A549 (cell line): ENCODE measurements at regions not wholly inside any gene's neighbourhood (a gene's known extent, or its start where the extent isn't known, plus 50 kb on each side); places are given as distances from the start of the nearest gene placed in this dataset.

ENCODE experiments used
- ATAC-seq, 2 experiments: fragments of 200-7000 bp in 1 of 2; fragments of >200 bp in 1 of 2; cut with Nextera tagmentation in 1 of 2; cut with Tn5 transposase in 1 of 2; 3 replicates each; pipeline versions ENCODE4 v1.8.0 to v1.9.1; 2018 to 2020; ENCODE audit warnings: mild to moderate bottlenecking in 1 of 2, moderate library complexity in 1 of 2
- CTCF ChIA-PET: fragments of 300-600 bp; sonication (Branson Sonifier 250); formaldehyde crosslinking; extraction: SDS; loops from one replicate; lab custom pipeline; 2021; ENCODE audit warnings: antibody characterized with exemption, inconsistent platforms; lab: Yijun Ruan, JAX
- POLR2A ChIA-PET: fragments of 350-600 bp; formaldehyde crosslinking; extraction: SDS; loops from one replicate; lab custom pipeline; 2021; ENCODE audit warnings: antibody characterized with exemption, inconsistent platforms; lab: Yijun Ruan, JAX
- DNase-seq, 2 experiments: peaks; one replicate each; pipeline versions ENCODE4 v3.0.0 to v3.0.0-alpha.2; 2011 to 2016; ENCODE audit warnings: low read depth in 1 of 2, low spot score in 1 of 2
- FAIRE-seq: peaks from 2 replicates; lab custom pipeline; 2011; peaks lifted over from hg19 to GRCh38; lab: Jason Lieb, UNC
- H3K27ac ChIP-seq, 2 experiments: fragments of >200 bp; sonication (Bioruptor Twin); formaldehyde crosslinking; 3 replicates each; pipeline ENCODE4 v1.5.1; 2016 to 2017
- H3K4me1 ChIP-seq: fragments of >200 bp; sonication (Bioruptor Twin); formaldehyde crosslinking; 3 replicates; pipeline ENCODE4 v1.6.1; 2016
- H3K4me2 ChIP-seq: fragments of >200 bp; sonication (Bioruptor Twin); formaldehyde crosslinking; 3 replicates; pipeline ENCODE4 v1.6.1; 2016
- H3K4me3 ChIP-seq: fragments of >200 bp; sonication (Bioruptor Twin); formaldehyde crosslinking; 3 replicates; pipeline ENCODE4 v1.5.1; 2016
- H3K9me3 ChIP-seq: fragments of >200 bp; sonication (Bioruptor Twin); formaldehyde crosslinking; 3 replicates; pipeline ENCODE4 v1.6.1; 2016
- BCL3 ChIP-seq: fragments of >200 bp; sonication (Bioruptor Twin); formaldehyde crosslinking; IDR thresholded peaks from 3 replicates; pipeline ENCODE4 v1.6.1; 2016
- CBX2 ChIP-seq: fragments of 200-600 bp; sonication (generic); IDR thresholded peaks from 2 replicates; pipeline ENCODE4 v1.6.1; 2016; ENCODE audit warnings: low read depth, mild to moderate bottlenecking, borderline replicate concordance
- CBX8 ChIP-seq: fragments of 200-600 bp; sonication (generic); IDR thresholded peaks from 2 replicates; pipeline ENCODE4 v1.6.1; 2016
- E2F6 ChIP-seq: IDR thresholded peaks from 2 replicates; pipeline ENCODE4 v1.6.1; 2012; ENCODE audit warnings: low read depth, borderline replicate concordance
- EHF ChIP-seq: fragments of 250-450 bp; sonication (Bioruptor Pico); IDR thresholded peaks from 2 replicates; pipeline ENCODE4 v1.5.0; 2020; ENCODE audit warnings: mild to moderate bottlenecking
- EP300 ChIP-seq, 2 experiments: fragments of >200 bp; sonication (Bioruptor Twin); formaldehyde crosslinking; IDR thresholded peaks; 2 replicates in 1 of 2; 3 replicates in 1 of 2; pipeline ENCODE4 v1.6.1; 2016 to 2017
- FOSB ChIP-seq: fragments of 250-450 bp; sonication (Bioruptor Pico); IDR thresholded peaks from 2 replicates; pipeline ENCODE4 v1.5.0; 2020; ENCODE audit warnings: mild to moderate bottlenecking, moderate library complexity
- FOSL2 ChIP-seq, 2 experiments: fragments of 450-650 bp in 1 of 2; fragments of >200 bp in 1 of 2; sonication (Bioruptor Twin) in 1 of 2; formaldehyde crosslinking; IDR thresholded peaks; 2 replicates each; pipeline versions ENCODE4 v1.5.0 to v1.6.1; 2016 to 2020; ENCODE audit warnings: mild to moderate bottlenecking in 1 of 2, moderate library complexity in 1 of 2
- HES2 ChIP-seq: fragments of >200 bp; sonication (Bioruptor Twin); formaldehyde crosslinking; IDR thresholded peaks from 2 replicates; pipeline ENCODE4 v1.6.1; 2016
- HOXA7 ChIP-seq: fragments of 250-450 bp; sonication (Bioruptor Pico); IDR thresholded peaks from 2 replicates; pipeline ENCODE4 v1.5.0; 2020; ENCODE audit warnings: mild to moderate bottlenecking, moderate library complexity
- HOXB13 ChIP-seq: fragments of 250-450 bp; sonication (Bioruptor Pico); IDR thresholded peaks from 2 replicates; pipeline ENCODE4 v1.5.0; 2020; ENCODE audit warnings: low read depth, mild to moderate bottlenecking, moderate library complexity
- KDM1A ChIP-seq: fragments of 200-600 bp; sonication (generic); IDR thresholded peaks from 2 replicates; pipeline ENCODE4 v1.6.1; 2016; ENCODE audit warnings: low read depth, mild to moderate bottlenecking
- MAX ChIP-seq: IDR thresholded peaks from 2 replicates; pipeline ENCODE4 v1.6.1; 2012
- MAZ ChIP-seq: fragments of 150-350 bp; IDR thresholded peaks from 2 replicates; pipeline ENCODE4 v1.6.1; 2014; ENCODE audit warnings: antibody characterized with exemption, low read depth, low read length, borderline replicate concordance
- NPAS2 ChIP-seq: fragments of 250-450 bp; sonication (Bioruptor Pico); IDR thresholded peaks from 2 replicates; pipeline ENCODE4 v1.8.0; 2022; ENCODE audit warnings: mild to moderate bottlenecking, moderate library complexity, borderline replicate concordance
- NR3C1 ChIP-seq: fragments of >200 bp; sonication (Bioruptor Twin); formaldehyde crosslinking; IDR thresholded peaks from 3 replicates; pipeline ENCODE4 v1.6.1; 2017
- RARB ChIP-seq: fragments of 250-450 bp; sonication (Bioruptor Pico); IDR thresholded peaks from 2 replicates; pipeline ENCODE4 v1.8.0; 2021; ENCODE audit warnings: mild to moderate bottlenecking, moderate library complexity
- REST ChIP-seq: fragments of 200-600 bp; sonication (generic); IDR thresholded peaks from 2 replicates; pipeline ENCODE4 v1.6.1; 2016; ENCODE audit warnings: antibody characterized with exemption, mild to moderate bottlenecking, moderate library complexity
- RFX5 ChIP-seq: fragments of 450-650 bp; IDR thresholded peaks from 2 replicates; pipeline ENCODE4 v1.7.1; 2014; ENCODE audit warnings: antibody characterized with exemption, mild to moderate bottlenecking, moderate library complexity
- SMC3 ChIP-seq: fragments of >200 bp; sonication (Bioruptor Twin); formaldehyde crosslinking; IDR thresholded peaks from 3 replicates; pipeline ENCODE4 v1.6.1; 2018; ENCODE audit warnings: inconsistent platforms
- USF2 ChIP-seq: fragments of 450-650 bp; IDR thresholded peaks from 2 replicates; pipeline ENCODE4 v1.6.1; 2014; ENCODE audit warnings: antibody characterized with exemption
- ZC3H11A ChIP-seq: fragments of 450-650 bp; IDR thresholded peaks from 2 replicates; pipeline ENCODE4 v1.6.1; 2014; ENCODE audit warnings: antibody characterized with exemption, mild to moderate bottlenecking
- ZFP36 ChIP-seq: fragments of 450-650 bp; IDR thresholded peaks from 2 replicates; pipeline ENCODE4 v1.6.1; 2014; ENCODE audit warnings: borderline replicate concordance; ENCODE audit not compliant: partially characterized antibody
- ZNF302 ChIP-seq: fragments of 250-450 bp; sonication (Bioruptor Pico); IDR thresholded peaks from 2 replicates; pipeline ENCODE4 v1.9.0; 2021; ENCODE audit warnings: inconsistent platforms, mild to moderate bottlenecking, moderate library complexity
- WGBS: methylation state at CpG from one replicate; pipeline ENCODE4 v1.1.6; 2017; ENCODE audit errors: missing lambda C conversion rate; 5-methylcytosine and 5-hydroxymethylcytosine counted together

- DNase-seq = no peak
- no peak for ATAC-seq
- no peak for TF ChIP-seq NPAS2
- no peak for TF ChIP-seq RFX5
- TF ChIP-seq USF2 = no peak
- TF ChIP-seq MAZ = no peak
- TF ChIP-seq REST = no peak
- TF ChIP-seq FOSL2 (IDR thresholded peaks at IDR 0.05) = no peak
- TF ChIP-seq FOSL2 (CRISPR knock-in tag; IDR thresholded peaks at IDR 0.05) = no peak
- TF ChIP-seq CBX8 = no peak
- no peak for TF ChIP-seq SMC3
- TF ChIP-seq ZFP36 = no peak
- no peak for TF ChIP-seq HOXA7 (CRISPR knock-in tag)
- TF ChIP-seq ZC3H11A = no peak
- TF ChIP-seq HOXB13 (CRISPR knock-in tag) = no peak
- no peak for TF ChIP-seq EHF (CRISPR knock-in tag)
- ChIA-PET POLR2A (no interaction called here), CTCF (no interaction called here)
- FAIRE-seq = no peak
- H3K4me2 ChIP-seq = no peak overlapping the region
- no peak overlapping the region for H3K27ac ChIP-seq
- no peak overlapping the region for H3K4me3 ChIP-seq
- no peaks in the 10 kb centered on the region for H3K4me1 ChIP-seq
- WGBS = 63% methylated on average over 6 of the region's 6 CpGs
- no peaks in the 10 kb centered on the region for H3K9me3 ChIP-seq
Measured at GRCh38 chr5:174177976-174178605, 132.6 kb downstream of the NSG2 start.

- no peak for DNase-seq
- no peaks in the 10 kb centered on the region for H3K9me3 ChIP-seq
- TF ChIP-seq RARB (CRISPR knock-in tag) (no peak), BCL3 (no peak), NR3C1 (no peak), MAX (no peak), USF2 (no peak), CBX2 (no peak), EP300 (IDR thresholded peaks at IDR 0.05) (no peak), EHF (CRISPR knock-in tag) (no peak), ZNF302 (no peak), HOXB13 (CRISPR knock-in tag) (no peak), NPAS2 (no peak), HES2 (no peak), FOSB (CRISPR knock-in tag) (no peak), KDM1A (no peak), E2F6 (no peak), REST (no peak)
- ChIA-PET POLR2A (no interaction called here), CTCF (no interaction called here)
- H3K4me3 ChIP-seq = no peak overlapping the region
- no peak overlapping the region for H3K4me2 ChIP-seq
- no peak for FAIRE-seq
- ATAC-seq = no peak
- 15% methylated on average over 7 of the region's 7 CpGs for WGBS
- no peak overlapping the region for H3K27ac ChIP-seq
- H3K4me1 ChIP-seq = no peaks in the 10 kb centered on the region
Measured at GRCh38 chr5:174180639-174181038, 135.1 kb downstream of the NSG2 start.
